ENCODE measurements at regions not wholly inside any gene's neighbourhood (a gene's known extent, or its start where the extent isn't known, plus 50 kb on each side); places are given as distances from the start of the nearest gene placed in this dataset.

DNA sequence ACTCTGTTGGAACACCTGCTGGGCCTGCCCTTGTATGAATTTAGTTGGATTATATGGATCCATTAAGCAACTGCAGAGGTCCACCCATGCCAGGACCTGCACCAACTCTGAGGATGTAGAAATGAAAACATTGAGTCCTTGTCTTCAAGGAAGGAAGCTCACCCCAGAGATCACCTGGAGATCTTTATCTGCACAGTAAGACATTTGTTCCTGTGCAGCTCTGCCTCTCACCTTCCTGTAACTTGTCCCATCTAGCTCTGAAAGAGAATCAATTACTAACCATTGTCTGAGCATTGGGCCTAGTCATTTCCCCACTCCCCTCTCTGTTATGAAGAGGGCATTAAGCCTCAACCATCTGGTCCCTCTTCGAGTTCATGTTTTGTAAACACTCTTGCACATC, 105.2 kb upstream of the YWHAQ start:
- Histone ChIP-seq H3K36me3 (ENCODE audit: insufficient read depth, low read length, poor library complexity, severe bottlenecking) (no peaks in the 10 kb centered on the region), H3K9me3 (ENCODE audit: low read depth, low read length, poor library complexity, severe bottlenecking) (peaks cover 9% of the 10 kb centered on the region), H3K27ac (ENCODE audit: low read depth, low read length, poor library complexity, severe bottlenecking) (no peak overlapping the region), H3K4me3 (ENCODE audit: low read depth, low read length, poor library complexity, severe bottlenecking) (no peak overlapping the region), H3K27me3 (replicated peaks; ENCODE audit: insufficient read depth, low read depth, low read length, poor library complexity) (no peaks in the 10 kb centered on the region), H3K4me1 (ENCODE audit: insufficient read depth, low read length, poor library complexity, severe bottlenecking) (no peaks in the 10 kb centered on the region)
- ChIA-PET CTCF (no interaction called here), POLR2A (ENCODE audit: low non-redundant PET) (no interaction called here)
- intact Hi-C loops (cut with micrococcal nuclease; ENCODE audit: unreplicated experiment) = no loop called here
- BruUV-seq (replicated peaks) = no TSS peak
- TF ChIP-seq, protein P1, sequence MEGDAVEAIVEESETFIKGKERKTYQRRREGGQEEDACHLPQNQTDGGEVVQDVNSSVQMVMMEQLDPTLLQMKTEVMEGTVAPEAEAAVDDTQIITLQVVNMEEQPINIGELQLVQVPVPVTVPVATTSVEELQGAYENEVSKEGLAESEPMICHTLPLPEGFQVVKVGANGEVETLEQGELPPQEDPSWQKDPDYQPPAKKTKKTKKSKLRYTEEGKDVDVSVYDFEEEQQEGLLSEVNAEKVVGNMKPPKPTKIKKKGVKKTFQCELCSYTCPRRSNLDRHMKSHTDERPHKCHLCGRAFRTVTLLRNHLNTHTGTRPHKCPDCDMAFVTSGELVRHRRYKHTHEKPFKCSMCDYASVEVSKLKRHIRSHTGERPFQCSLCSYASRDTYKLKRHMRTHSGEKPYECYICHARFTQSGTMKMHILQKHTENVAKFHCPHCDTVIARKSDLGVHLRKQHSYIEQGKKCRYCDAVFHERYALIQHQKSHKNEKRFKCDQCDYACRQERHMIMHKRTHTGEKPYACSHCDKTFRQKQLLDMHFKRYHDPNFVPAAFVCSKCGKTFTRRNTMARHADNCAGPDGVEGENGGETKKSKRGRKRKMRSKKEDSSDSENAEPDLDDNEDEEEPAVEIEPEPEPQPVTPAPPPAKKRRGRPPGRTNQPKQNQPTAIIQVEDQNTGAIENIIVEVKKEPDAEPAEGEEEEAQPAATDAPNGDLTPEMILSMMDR (conservative IDR thresholded peaks at IDR 0.05; ENCODE audit: low read depth, low read length) = no peak
- TF ChIP-seq EZH2 (IDR thresholded peaks at IDR 0.05; ENCODE audit: borderline replicate concordance, low read depth, low read length, poor library complexity, severe bottlenecking) = no peak
- DNase-seq (ENCODE audit: low spot score) = no peak

DNA sequence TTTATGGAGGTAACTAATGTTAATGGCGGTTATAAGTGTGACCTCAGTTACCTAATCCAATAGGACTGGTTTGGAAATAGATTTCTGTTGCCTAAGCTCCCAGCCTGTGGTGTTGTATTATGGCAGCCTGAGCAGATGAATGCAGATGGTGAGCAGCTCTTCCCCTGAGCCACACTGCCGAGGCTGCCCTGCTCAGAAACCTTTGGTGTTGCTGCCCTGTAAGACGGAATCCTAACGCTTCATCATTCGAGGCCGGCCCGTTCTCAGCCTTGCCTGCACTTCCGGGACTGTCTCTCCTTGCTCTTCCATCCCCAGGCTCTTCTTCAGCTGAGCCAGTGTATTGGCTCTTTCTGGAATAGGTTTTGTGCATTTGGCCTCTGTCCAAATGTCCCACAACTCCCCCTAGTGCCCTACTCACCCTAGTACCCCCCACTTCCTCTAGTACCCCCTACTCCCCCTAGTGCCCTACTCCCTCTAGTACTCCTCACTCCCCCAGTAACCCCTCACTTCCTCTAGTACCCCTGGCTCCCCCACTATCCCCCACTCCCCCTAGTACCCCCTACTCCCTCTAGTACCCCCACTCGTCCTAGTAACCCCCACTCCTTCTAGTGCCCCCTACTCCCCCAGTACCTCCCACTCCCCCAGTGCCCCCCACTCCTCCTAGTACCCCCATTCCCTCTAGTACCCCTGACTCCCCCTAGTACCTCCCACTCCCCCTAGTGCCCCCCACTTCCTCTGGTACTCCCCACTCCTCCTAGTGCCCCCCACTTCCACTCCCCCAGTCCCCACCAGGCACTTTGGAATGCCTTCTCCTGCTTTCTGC, 106.0 kb upstream of the TAF1B start:
- no TSS peak for BruUV-seq (replicated peaks)
- Histone ChIP-seq H3K27ac (ENCODE audit: low read depth, low read length, poor library complexity, severe bottlenecking) (no peak overlapping the region), H3K4me1 (ENCODE audit: insufficient read depth, low read length, poor library complexity, severe bottlenecking) (no peaks in the 10 kb centered on the region), H3K9me3 (ENCODE audit: low read depth, low read length, poor library complexity, severe bottlenecking) (peaks cover 9% of the 10 kb centered on the region), H3K36me3 (ENCODE audit: insufficient read depth, low read length, poor library complexity, severe bottlenecking) (no peaks in the 10 kb centered on the region), H3K27me3 (replicated peaks; ENCODE audit: insufficient read depth, low read depth, low read length, poor library complexity) (no peaks in the 10 kb centered on the region), H3K4me3 (ENCODE audit: low read depth, low read length, poor library complexity, severe bottlenecking) (no peak overlapping the region)
- intact Hi-C loops (cut with micrococcal nuclease; ENCODE audit: unreplicated experiment) = no loop called here
- TF ChIP-seq EZH2 (IDR thresholded peaks at IDR 0.05; ENCODE audit: borderline replicate concordance, low read depth, low read length, poor library complexity, severe bottlenecking) = no peak
- TF ChIP-seq, protein P1 (conservative IDR thresholded peaks at IDR 0.05; ENCODE audit: low read depth, low read length) = no peak; the same call in 1 of the 2 replicates
- ChIA-PET CTCF (interaction anchor here (0.6 kb wide), 1 partner anchor 835 kb away, joined by 3 read pairs; no protein-coding TSS in a partner anchor), POLR2A (ENCODE audit: low non-redundant PET) (no interaction called here)
- DNase-seq (ENCODE audit: low spot score) = peak; percentile 39

DNA sequence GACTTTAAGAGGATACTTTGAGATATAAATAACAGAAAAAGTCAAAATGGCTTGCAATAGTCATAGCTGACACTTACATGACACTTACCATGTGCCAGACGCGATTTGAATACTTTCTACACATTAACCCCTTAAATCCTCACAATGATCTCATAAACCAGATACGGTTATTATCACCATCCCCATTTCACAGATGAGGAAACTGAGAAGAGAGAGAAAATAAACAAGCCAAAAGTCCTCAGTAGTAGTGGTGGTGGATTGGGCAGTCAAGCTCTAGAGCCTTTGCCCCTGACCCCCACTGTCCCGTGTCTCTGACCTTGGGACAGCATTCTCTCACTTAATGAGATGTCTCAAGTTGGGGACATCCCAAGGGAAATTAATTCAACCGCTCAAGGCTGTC, 105.2 kb upstream of the TAF1B start:
- no peaks in the 10 kb centered on the region for H3K36me3 ChIP-seq (ENCODE audit: insufficient read depth, low read length, poor library complexity, severe bottlenecking)
- ChIA-PET POLR2A (ENCODE audit: low non-redundant PET) (no interaction called here), CTCF (no interaction called here)
- intact Hi-C loops (cut with micrococcal nuclease; ENCODE audit: unreplicated experiment) = no loop called here
- peaks cover 9% of the 10 kb centered on the region for H3K9me3 ChIP-seq (ENCODE audit: low read depth, low read length, poor library complexity, severe bottlenecking)
- H3K27me3 ChIP-seq (replicated peaks; ENCODE audit: insufficient read depth, low read depth, low read length, poor library complexity) = no peaks in the 10 kb centered on the region
- H3K4me1 ChIP-seq (ENCODE audit: insufficient read depth, low read length, poor library complexity, severe bottlenecking) = no peaks in the 10 kb centered on the region
- no peak for DNase-seq (ENCODE audit: low spot score)
- H3K27ac ChIP-seq (ENCODE audit: low read depth, low read length, poor library complexity, severe bottlenecking) = no peak overlapping the region
- no TSS peak for BruUV-seq (replicated peaks)
- TF ChIP-seq, protein P1 (conservative IDR thresholded peaks at IDR 0.05; ENCODE audit: low read depth, low read length) = no peak
- no peak overlapping the region for H3K4me3 ChIP-seq (ENCODE audit: low read depth, low read length, poor library complexity, severe bottlenecking)

Data from A673 (cell line).